HG03442 (cell line): ENCODE measurements at regions not wholly inside any gene's neighbourhood (a gene's known extent, or its start where the extent isn't known, plus 50 kb on each side); places are given as distances from the start of the nearest gene placed in this dataset.
"Not testable (repeated sequence)": the region's sequence is repeated elsewhere in the genome, so short reads cannot be mapped to it uniquely, and the experiment has no call there.

Experiments used
- ATAC-seq: cut with Tn5 transposase; IDR thresholded peaks from one replicate; pipeline ENCODE4 v1.9.1; 2021; ENCODE audit warnings: mild to moderate bottlenecking, moderate library complexity; ENCODE audit not compliant: unreplicated experiment

- ATAC-seq: no peak
Measured at GRCh38 chr16:8126313-8126712, 464.0 kb downstream of the TMEM114 start.

GRCh38 chr16:8120001-8120400 lies 470.3 kb downstream of the TMEM114 start:
- ATAC-seq: no peak

GRCh38 chr16:8115814-8116213 lies 474.5 kb downstream of the TMEM114 start:
- no peak for ATAC-seq

GRCh38 chr16:8114941-8115340 lies 475.4 kb downstream of the TMEM114 start:
- ATAC-seq: not testable (repeated sequence)

GRCh38 chr16:8113843-8114242 lies 476.5 kb downstream of the TMEM114 start:
- no peak for ATAC-seq

- no peak for ATAC-seq
Measured at GRCh38 chr16:8110572-8111514, 479.5 kb downstream of the TMEM114 start.

GRCh38 chr16:8109510-8110369 lies 480.6 kb downstream of the TMEM114 start:
- ATAC-seq: no peak

- ATAC-seq: no peak
Measured at GRCh38 chr16:8108991-8109509, 481.3 kb downstream of the TMEM114 start.

- ATAC-seq: no peak
Measured at GRCh38 chr16:8107296-8107695, 483.0 kb downstream of the TMEM114 start.

- ATAC-seq: no peak
Measured at GRCh38 chr16:8103649-8104289, 486.5 kb downstream of the TMEM114 start.

- ATAC-seq: no peak
Measured at GRCh38 chr16:8099586-8099985, 490.7 kb downstream of the TMEM114 start.

- ATAC-seq: no peak
Measured at GRCh38 chr16:8098947-8099512, 491.3 kb downstream of the TMEM114 start.

GRCh38 chr16:8096211-8096610 lies 494.1 kb downstream of the TMEM114 start:
- no peak for ATAC-seq

- no peak for ATAC-seq
Measured at GRCh38 chr16:8094696-8095095, 495.6 kb downstream of the TMEM114 start.

- ATAC-seq: no peak
Measured at GRCh38 chr16:8088820-8089338, 501.4 kb downstream of the TMEM114 start.

GRCh38 chr16:8087597-8088289 lies 502.6 kb downstream of the TMEM114 start:
- ATAC-seq: no peak

- ATAC-seq: no peak
Measured at GRCh38 chr16:8087146-8087545, 503.2 kb downstream of the TMEM114 start.

GRCh38 chr16:8084882-8085281 lies 505.4 kb downstream of the TMEM114 start:
- no peak for ATAC-seq

GRCh38 chr16:8084302-8084701 lies 506.0 kb downstream of the TMEM114 start:
- no peak for ATAC-seq

GRCh38 chr16:8083560-8083959 lies 506.8 kb downstream of the TMEM114 start:
- no peak for ATAC-seq
